HEK293 (cell line): ENCODE measurements at regions not wholly inside any gene's neighbourhood (a gene's known extent, or its start where the extent isn't known, plus 50 kb on each side); places are given as distances from the start of the nearest gene placed in this dataset.

Experiments used
- CTCF ChIA-PET: fragments of 350-600 bp; formaldehyde crosslinking; extraction: SDS; loops from one replicate; lab custom pipeline; 2021; ENCODE audit warnings: antibody characterized with exemption; lab: Yijun Ruan, JAX
- POLR2A ChIA-PET: fragments of 300-600 bp; formaldehyde crosslinking; extraction: SDS; loops from one replicate; lab custom pipeline; 2020; ENCODE audit warnings: antibody characterized with exemption, inconsistent platforms; lab: Yijun Ruan, JAX
- H3K27ac ChIP-seq: fragments of 200-500 bp; sonication (Bioruptor generic); 2 replicates; pipeline ENCODE4 v1.5.1; 2014; ENCODE audit warnings: low read depth, low read length, control low read depth, inconsistent platforms; ENCODE audit errors: extremely low read depth
- H3K36me3 ChIP-seq, 2 experiments: fragments of 200-500 bp in 1 of 2; sonication (Bioruptor generic) in 1 of 2; 1 replicate in 1 of 2; 2 replicates in 1 of 2; pipeline ENCODE4 v1.5.1; 2014 to 2017; ENCODE audit warnings: inconsistent platforms in 2 of 2, low read length in 2 of 2; ENCODE audit not compliant: control insufficient read depth in 2 of 2, insufficient read depth in 1 of 2
- H3K4me1 ChIP-seq: fragments of 200-500 bp; sonication (Bioruptor generic); 2 replicates; pipeline ENCODE4 v1.5.1; 2014; ENCODE audit warnings: mild to moderate bottlenecking, low read length, inconsistent platforms; ENCODE audit not compliant: control insufficient read depth, insufficient read depth
- H3K4me3 ChIP-seq: 2 replicates; pipeline ENCODE4 v1.5.1; 2011; ENCODE audit warnings: low read depth, mild to moderate bottlenecking, control low read depth, low read length, moderate library complexity
- H3K9me3 ChIP-seq: fragments of 200-500 bp; sonication (Bioruptor generic); 2 replicates; pipeline ENCODE4 v1.5.1; 2014; ENCODE audit warnings: low read depth, low read length, inconsistent platforms; ENCODE audit not compliant: control insufficient read depth, insufficient read depth
- CTCF ChIP-seq: fragments of 450-650 bp; formaldehyde crosslinking; IDR thresholded peaks from 2 replicates; pipeline ENCODE4 v1.5.1; 2016; ENCODE audit warnings: missing biosample characterization, missing genetic modification characterization
- KLF16 ChIP-seq: fragments of 450-650 bp; formaldehyde crosslinking; IDR thresholded peaks from 2 replicates; pipeline ENCODE4 v1.5.1; 2017; ENCODE audit warnings: missing biosample characterization, missing genetic modification characterization
- OSR2 ChIP-seq: fragments of 450-650 bp; formaldehyde crosslinking; IDR thresholded peaks from 2 replicates; pipeline ENCODE4 v1.5.1; 2016; ENCODE audit warnings: missing biosample characterization, missing genetic modification characterization
- OVOL3 ChIP-seq: fragments of 450-650 bp; formaldehyde crosslinking; IDR thresholded peaks from 2 replicates; pipeline ENCODE4 v1.5.1; 2016; ENCODE audit warnings: missing biosample characterization, missing genetic modification characterization
- SALL2 ChIP-seq: fragments of 450-650 bp; formaldehyde crosslinking; IDR thresholded peaks from 2 replicates; pipeline ENCODE4 v1.5.0; 2017; ENCODE audit warnings: missing biosample characterization, mild to moderate bottlenecking, missing genetic modification characterization, borderline replicate concordance
- SETDB1 ChIP-seq: IDR thresholded peaks from one replicate; pipeline ENCODE4 v1.6.1; 2017; ENCODE audit warnings: mild to moderate bottlenecking, low read length, moderate library complexity, mixed read lengths; ENCODE audit not compliant: insufficient read length
- ZBTB21 ChIP-seq: fragments of 450-650 bp; formaldehyde crosslinking; IDR thresholded peaks from 2 replicates; pipeline ENCODE4 v1.5.1; 2017; ENCODE audit warnings: missing biosample characterization, missing genetic modification characterization
- ZBTB44 ChIP-seq: fragments of 450-650 bp; IDR thresholded peaks from 2 replicates; pipeline ENCODE4 v1.5.1; 2018; ENCODE audit warnings: missing biosample characterization, mild to moderate bottlenecking, missing genetic modification characterization
- ZBTB48 ChIP-seq: fragments of 450-650 bp; formaldehyde crosslinking; IDR thresholded peaks from 2 replicates; pipeline ENCODE4 v1.5.1; 2016; ENCODE audit warnings: missing biosample characterization, missing genetic modification characterization
- ZFP37 ChIP-seq: fragments of 450-650 bp; formaldehyde crosslinking; IDR thresholded peaks from 2 replicates; pipeline ENCODE4 v1.5.1; 2016; ENCODE audit warnings: missing biosample characterization, missing genetic modification characterization
- ZNF138 ChIP-seq: fragments of 450-650 bp; formaldehyde crosslinking; IDR thresholded peaks from 2 replicates; pipeline ENCODE4 v1.5.1; 2016; ENCODE audit warnings: missing biosample characterization, missing genetic modification characterization, borderline replicate concordance
- ZNF155 ChIP-seq: fragments of 450-650 bp; formaldehyde crosslinking; IDR thresholded peaks from 2 replicates; pipeline ENCODE4 v1.5.1; 2016; ENCODE audit warnings: missing biosample characterization, missing genetic modification characterization
- ZNF24 ChIP-seq: fragments of 450-650 bp; formaldehyde crosslinking; IDR thresholded peaks from 2 replicates; pipeline ENCODE4 v1.5.1; 2016; ENCODE audit warnings: missing biosample characterization, missing genetic modification characterization
- ZNF280D ChIP-seq: fragments of 450-650 bp; formaldehyde crosslinking; IDR thresholded peaks from 2 replicates; pipeline ENCODE4 v1.5.1; 2016; ENCODE audit warnings: missing biosample characterization, missing genetic modification characterization
- ZNF341 ChIP-seq: fragments of 450-650 bp; formaldehyde crosslinking; IDR thresholded peaks from 2 replicates; pipeline ENCODE4; 2016; ENCODE audit warnings: low read depth, missing biosample characterization, missing genetic modification characterization
- ZNF404 ChIP-seq: fragments of 450-650 bp; formaldehyde crosslinking; IDR thresholded peaks from 2 replicates; pipeline ENCODE4 v1.5.1; 2017; ENCODE audit warnings: missing biosample characterization, missing genetic modification characterization
- ZNF514 ChIP-seq: fragments of 450-650 bp; formaldehyde crosslinking; IDR thresholded peaks from 2 replicates; pipeline ENCODE4 v1.5.1; 2016; ENCODE audit warnings: missing biosample characterization, missing genetic modification characterization
- ZNF558 ChIP-seq: fragments of 450-650 bp; formaldehyde crosslinking; IDR thresholded peaks from 2 replicates; pipeline ENCODE4 v1.5.1; 2016; ENCODE audit warnings: missing biosample characterization, missing genetic modification characterization
- ZNF664 ChIP-seq: fragments of 450-650 bp; formaldehyde crosslinking; IDR thresholded peaks from 2 replicates; pipeline ENCODE4 v1.5.1; 2016; ENCODE audit warnings: missing biosample characterization, missing genetic modification characterization
- ZNF76 ChIP-seq: fragments of 450-650 bp; formaldehyde crosslinking; IDR thresholded peaks from 2 replicates; pipeline ENCODE4; 2016; ENCODE audit warnings: low read depth, missing biosample characterization, missing genetic modification characterization, borderline replicate concordance
- ZNF776 ChIP-seq: fragments of 450-650 bp; formaldehyde crosslinking; IDR thresholded peaks from 2 replicates; pipeline ENCODE4 v1.5.0; 2017; ENCODE audit warnings: missing biosample characterization, missing genetic modification characterization, borderline replicate concordance
- ZNF830 ChIP-seq: fragments of 450-650 bp; IDR thresholded peaks from 2 replicates; pipeline ENCODE4 v1.5.0; 2018; ENCODE audit warnings: missing biosample characterization, missing genetic modification characterization, low read depth, mild to moderate bottlenecking, moderate library complexity
- TF ChIP-seq, protein P1 (sequence below): fragments of 450-650 bp; formaldehyde crosslinking; IDR thresholded peaks from 2 replicates; pipeline ENCODE4 v1.5.1; 2016; ENCODE audit warnings: missing biosample characterization, missing genetic modification characterization

DNA sequence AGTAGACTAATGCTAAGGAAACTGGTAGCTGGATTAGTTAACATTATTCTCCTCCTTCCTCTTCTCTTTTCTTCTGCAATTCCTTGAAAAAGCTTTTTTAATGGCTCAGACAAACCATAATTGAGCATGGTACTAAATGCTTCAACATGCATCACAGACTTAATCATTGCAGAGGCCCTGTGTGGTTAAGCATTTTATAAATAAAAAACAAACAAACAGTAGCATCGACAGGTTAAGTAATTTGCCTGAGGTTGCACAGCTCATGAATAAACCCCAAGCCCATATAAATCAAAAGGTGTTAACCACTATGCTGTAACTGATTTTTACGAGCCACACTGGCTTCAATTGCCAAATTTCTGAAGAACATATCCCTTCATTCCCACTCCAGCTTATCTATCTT lies 462.1 kb downstream of the LMO4 start (continued):
- no peak for TF ChIP-seq ZNF830 (tag by site-specific recombination)
- TF ChIP-seq ZBTB44 (tag by site-specific recombination), result peak; percentile 71
- peak; percentile 67 for TF ChIP-seq OSR2 (tag by site-specific recombination)

DNA sequence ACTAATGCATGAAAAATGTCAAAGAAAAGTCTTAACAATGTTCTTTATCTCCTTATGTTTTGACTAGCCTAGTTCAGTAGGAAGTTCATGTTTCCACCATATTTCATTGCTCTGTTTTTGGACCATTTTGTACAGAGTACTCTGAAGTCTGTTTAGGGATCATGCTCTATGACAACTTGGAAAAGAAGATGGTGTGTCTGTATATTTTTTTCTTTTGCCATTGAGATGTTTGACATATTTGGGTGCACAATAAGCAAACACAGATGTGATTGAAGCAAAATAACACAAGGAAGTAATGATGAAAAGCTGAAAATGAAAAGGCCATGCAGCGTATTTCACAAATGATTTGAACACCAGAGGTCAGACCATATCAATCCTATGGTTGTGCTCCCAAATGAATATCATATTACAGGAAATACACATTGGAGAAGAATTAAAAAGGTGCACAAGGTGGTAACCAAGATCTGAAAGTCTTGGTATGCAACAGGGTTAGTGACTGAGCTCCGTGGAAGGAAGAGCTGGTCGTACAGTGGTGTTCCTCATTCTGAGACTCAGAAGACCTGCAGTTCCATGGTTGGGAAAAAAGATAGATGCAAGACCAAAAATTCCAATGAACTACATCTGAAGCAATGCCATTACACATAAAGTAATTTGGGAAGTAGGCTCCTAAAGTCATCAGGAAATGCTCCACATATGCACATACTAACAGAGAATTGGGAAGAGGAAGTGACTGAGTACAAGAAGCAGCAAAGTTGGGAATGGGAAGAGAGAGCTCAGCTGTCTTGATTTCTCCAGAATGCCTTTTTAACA lies 463.5 kb downstream of the LMO4 start:
- Histone ChIP-seq H3K9me3 (no peaks in the 10 kb centered on the region), H3K4me3 (no peak overlapping the region), H3K27ac (no peak overlapping the region), H3K4me1 (no peaks in the 10 kb centered on the region), H3K36me3 (no peaks in the 10 kb centered on the region)
- ChIA-PET POLR2A (no interaction called here), CTCF (interaction anchor here (0.7 kb wide), 1 partner anchor 161 kb away, joined by 3 read pairs; no protein-coding TSS in a partner anchor)
- TF ChIP-seq SALL2, result no peak
- TF ChIP-seq OVOL3, result no peak
- no peak for TF ChIP-seq ZNF558
- no peak for TF ChIP-seq ZNF155 (tag by site-specific recombination)
- TF ChIP-seq ZNF341 (tag by site-specific recombination), result no peak
- TF ChIP-seq ZNF24 (tag by site-specific recombination), result no peak
- no peak for TF ChIP-seq ZFP37
- TF ChIP-seq ZNF514 (tag by site-specific recombination), result no peak
- no peak for TF ChIP-seq ZNF138
- TF ChIP-seq ZNF404 (tag by site-specific recombination), result no peak
- TF ChIP-seq ZBTB21 (tag by site-specific recombination), result no peak
- TF ChIP-seq KLF16 (tag by site-specific recombination), result no peak
- TF ChIP-seq ZNF664 (tag by site-specific recombination), result no peak
- TF ChIP-seq CTCF (tag by site-specific recombination), result no peak
- TF ChIP-seq ZNF776 (tag by site-specific recombination), result no peak
- TF ChIP-seq ZNF76 (tag by site-specific recombination), result no peak
- TF ChIP-seq ZBTB48, result no peak
- TF ChIP-seq, protein P1, sequence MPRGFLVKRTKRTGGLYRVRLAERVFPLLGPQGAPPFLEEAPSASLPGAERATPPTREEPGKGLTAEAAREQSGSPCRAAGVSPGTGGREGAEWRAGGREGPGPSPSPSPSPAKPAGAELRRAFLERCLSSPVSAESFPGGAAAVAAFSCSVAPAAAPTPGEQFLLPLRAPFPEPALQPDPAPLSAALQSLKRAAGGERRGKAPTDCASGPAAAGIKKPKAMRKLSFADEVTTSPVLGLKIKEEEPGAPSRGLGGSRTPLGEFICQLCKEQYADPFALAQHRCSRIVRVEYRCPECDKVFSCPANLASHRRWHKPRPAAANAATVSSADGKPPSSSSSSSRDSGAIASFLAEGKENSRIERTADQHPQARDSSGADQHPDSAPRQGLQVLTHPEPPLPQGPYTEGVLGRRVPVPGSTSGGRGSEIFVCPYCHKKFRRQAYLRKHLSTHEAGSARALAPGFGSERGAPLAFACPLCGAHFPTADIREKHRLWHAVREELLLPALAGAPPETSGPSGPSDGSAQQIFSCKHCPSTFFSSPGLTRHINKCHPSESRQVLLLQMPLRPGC (tag by site-specific recombination), result no peak
- TF ChIP-seq ZNF280D (tag by site-specific recombination), result no peak
- no peak for TF ChIP-seq SETDB1
